Ishikawa (cell line): ENCODE measurements at regions not wholly inside any gene's neighbourhood (a gene's known extent, or its start where the extent isn't known, plus 50 kb on each side); places are given as distances from the start of the nearest gene placed in this dataset.

Experiments used
- CEBPB ChIP-seq: IDR thresholded peaks from 2 replicates; pipeline ENCODE4 v1.6.1; 2012
- CREB1 ChIP-seq: IDR thresholded peaks from 2 replicates; pipeline ENCODE4 v1.6.1; 2012; ENCODE audit warnings: low read depth
- EGR1 ChIP-seq: IDR thresholded peaks from 2 replicates; pipeline ENCODE4 v1.6.1; 2012
- EP300 ChIP-seq: IDR thresholded peaks from 2 replicates; pipeline ENCODE4 v1.6.1; 2012; ENCODE audit warnings: borderline replicate concordance
- FOXM1 ChIP-seq: IDR thresholded peaks from 2 replicates; pipeline ENCODE4 v1.6.1; 2012; ENCODE audit warnings: low read depth, borderline replicate concordance
- MAX ChIP-seq: IDR thresholded peaks from 2 replicates; pipeline ENCODE4 v1.6.1; 2012
- NFIC ChIP-seq: IDR thresholded peaks from 2 replicates; pipeline ENCODE4 v1.6.1; 2012
- RAD21 ChIP-seq: IDR thresholded peaks from 2 replicates; pipeline ENCODE4 v1.6.1; 2012; ENCODE audit warnings: low read depth
- REST ChIP-seq: IDR thresholded peaks from 2 replicates; pipeline ENCODE4 v1.6.1; 2012; ENCODE audit warnings: low read depth, mild to moderate bottlenecking
- TAF1 ChIP-seq: IDR thresholded peaks from 2 replicates; pipeline ENCODE4 v1.6.1; 2012; ENCODE audit warnings: low read depth, mild to moderate bottlenecking
- TCF12 ChIP-seq: IDR thresholded peaks from 2 replicates; pipeline ENCODE4 v1.6.1; 2012; ENCODE audit warnings: low read depth
- TEAD4 ChIP-seq: IDR thresholded peaks from 2 replicates; pipeline ENCODE4 v1.6.1; 2012
- USF1 ChIP-seq: IDR thresholded peaks from 2 replicates; pipeline ENCODE4 v1.6.1; 2012
- YY1 ChIP-seq: IDR thresholded peaks from 2 replicates; pipeline ENCODE4 v1.6.1; 2012; ENCODE audit warnings: low read depth
- ZBTB7A ChIP-seq: IDR thresholded peaks from 2 replicates; pipeline ENCODE4 v1.6.1; 2012; ENCODE audit warnings: low read depth

GRCh38 chr6:156185113-156185512 is 592.1 kb upstream of the ARID1B start:
- TF ChIP-seq TAF1 (no peak), REST (no peak), FOXM1 (no peak), USF1 (no peak), EP300 (no peak), NFIC (no peak), CREB1 (no peak), EGR1 (no peak), MAX (no peak), ZBTB7A (no peak), TCF12 (no peak), TEAD4 (no peak), CEBPB (no peak), RAD21 (no peak), YY1 (no peak)

GRCh38 chr6:156183678-156184077 is 593.5 kb upstream of the ARID1B start:
- TF ChIP-seq MAX (no peak), USF1 (no peak), TAF1 (no peak), TEAD4 (no peak), RAD21 (no peak), REST (no peak), CREB1 (no peak), EGR1 (no peak), CEBPB (no peak), NFIC (no peak), TCF12 (no peak), EP300 (no peak), YY1 (no peak), ZBTB7A (no peak), FOXM1 (no peak)

- TF ChIP-seq RAD21 (no peak), TAF1 (no peak), EP300 (no peak), REST (no peak), FOXM1 (no peak), TCF12 (no peak), CEBPB (no peak), YY1 (no peak), TEAD4 (no peak), EGR1 (no peak), CREB1 (no peak), USF1 (no peak), MAX (no peak), ZBTB7A (no peak), NFIC (no peak)
Observed at GRCh38 chr6:156182356-156182755, 594.8 kb upstream of the ARID1B start.

- TF ChIP-seq USF1 (no peak), FOXM1 (no peak), YY1 (no peak), EP300 (no peak), TCF12 (no peak), CREB1 (no peak), RAD21 (no peak), TEAD4 (no peak)
Observed at GRCh38 chr6:156181506-156181905, 595.7 kb upstream of the ARID1B start.
